HG03039 (cell line): ENCODE measurements at regions not wholly inside any gene's neighbourhood (a gene's known extent, or its start where the extent isn't known, plus 50 kb on each side); places are given as distances from the start of the nearest gene placed in this dataset.
"Not testable (repeated sequence)": the region's sequence is repeated elsewhere in the genome, so short reads cannot be mapped to it uniquely, and the experiment has no call there.

Experiments used
- ATAC-seq: cut with Tn5 transposase; IDR thresholded peaks from one replicate; pipeline ENCODE4 v1.9.1; 2021; ENCODE audit warnings: mild to moderate bottlenecking, moderate library complexity; ENCODE audit not compliant: unreplicated experiment

- no peak for ATAC-seq
These were observed 280.6 kb downstream of the BTBD3 start for GRCh38 chr20:12198281-12198680.

- no peak for ATAC-seq
These were observed 282.0 kb downstream of the BTBD3 start for GRCh38 chr20:12199703-12200102.

- ATAC-seq: no peak
These were observed 283.7 kb downstream of the BTBD3 start for GRCh38 chr20:12201289-12201991.

GRCh38 chr20:12203399-12203798 is 285.7 kb downstream of the BTBD3 start:
- ATAC-seq: no peak

GRCh38 chr20:12203981-12204380 is 286.3 kb downstream of the BTBD3 start:
- no peak for ATAC-seq

- ATAC-seq: no peak
These were observed 290.2 kb downstream of the BTBD3 start for GRCh38 chr20:12207875-12208274.

GRCh38 chr20:12210591-12210990 is 292.9 kb downstream of the BTBD3 start:
- no peak for ATAC-seq

GRCh38 chr20:12211361-12211760 is 293.7 kb downstream of the BTBD3 start:
- no peak for ATAC-seq

GRCh38 chr20:12217382-12217781 is 299.7 kb downstream of the BTBD3 start:
- no peak for ATAC-seq

- no peak for ATAC-seq
These were observed 302.1 kb downstream of the BTBD3 start for GRCh38 chr20:12219798-12220197.

GRCh38 chr20:12223057-12223456 is 305.4 kb downstream of the BTBD3 start:
- no peak for ATAC-seq

GRCh38 chr20:12225898-12226297 is 308.2 kb downstream of the BTBD3 start:
- no peak for ATAC-seq

- ATAC-seq: no peak
These were observed 312.2 kb downstream of the BTBD3 start for GRCh38 chr20:12229891-12230290.

GRCh38 chr20:12237772-12238171 is 320.1 kb downstream of the BTBD3 start:
- no peak for ATAC-seq

GRCh38 chr20:12241065-12241464 is 323.4 kb downstream of the BTBD3 start:
- no peak for ATAC-seq

GRCh38 chr20:12243327-12243726 is 325.6 kb downstream of the BTBD3 start:
- no peak for ATAC-seq

- ATAC-seq: no peak
These were observed 330.8 kb downstream of the BTBD3 start for GRCh38 chr20:12248481-12248880.

- ATAC-seq: not testable (repeated sequence)
These were observed 333.0 kb downstream of the BTBD3 start for GRCh38 chr20:12250661-12251060.

GRCh38 chr20:12252793-12253192 is 335.1 kb downstream of the BTBD3 start:
- ATAC-seq: no peak

GRCh38 chr20:12255461-12255970 is 337.8 kb downstream of the BTBD3 start:
- no peak for ATAC-seq

GRCh38 chr20:12256806-12257205 is 339.1 kb downstream of the BTBD3 start:
- no peak for ATAC-seq

- ATAC-seq: no peak
These were observed 345.1 kb downstream of the BTBD3 start for GRCh38 chr20:12262747-12263146.

- ATAC-seq: no peak
These were observed 347.0 kb downstream of the BTBD3 start for GRCh38 chr20:12264711-12265110.
